NCI-H2171 treated with DMSO at 0.1 percent for 48 hours (cell line): ENCODE measurements at regions not wholly inside any gene's neighbourhood (a gene's known extent, or its start where the extent isn't known, plus 50 kb on each side); places are given as distances from the start of the nearest gene placed in this dataset.
"Not testable (repeated sequence)": the region's sequence is repeated elsewhere in the genome, so short reads cannot be mapped to it uniquely, and the experiment has no call there.

Source experiments
- DNase-seq: peaks from one replicate; lab custom pipeline; 2025; lab: John Stamatoyannopoulos, UW

- no peak for DNase-seq
These were observed 429.8 kb upstream of the PDZRN3 start for GRCh38 chr3:74054566-74054965.

GRCh38 chr3:74053970-74054516 lies 429.3 kb upstream of the PDZRN3 start:
- DNase-seq: no peak

GRCh38 chr3:74049444-74049843 lies 424.7 kb upstream of the PDZRN3 start:
- no peak for DNase-seq

DNA sequence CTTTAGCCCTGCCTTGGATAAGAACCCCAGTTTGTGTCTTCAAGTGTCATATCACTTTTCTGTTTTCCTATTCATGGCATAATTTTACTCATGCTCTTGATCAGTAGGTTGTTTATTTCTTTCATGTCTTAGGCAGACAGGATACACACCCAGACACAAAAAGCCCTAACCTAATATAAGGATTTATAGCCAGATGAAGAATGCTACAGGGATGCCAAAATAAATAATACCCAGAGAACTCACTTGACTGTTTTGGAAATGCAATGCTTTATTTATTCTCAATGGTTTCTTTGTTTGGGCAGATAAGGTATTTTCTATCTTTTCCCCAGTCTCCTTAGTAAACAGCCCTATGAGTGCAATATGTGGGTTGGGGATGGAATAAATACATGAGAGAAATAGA lies 424.0 kb upstream of the PDZRN3 start:
- no peak for DNase-seq

GRCh38 chr3:74045000-74045399 lies 420.3 kb upstream of the PDZRN3 start:
- DNase-seq: no peak

DNA sequence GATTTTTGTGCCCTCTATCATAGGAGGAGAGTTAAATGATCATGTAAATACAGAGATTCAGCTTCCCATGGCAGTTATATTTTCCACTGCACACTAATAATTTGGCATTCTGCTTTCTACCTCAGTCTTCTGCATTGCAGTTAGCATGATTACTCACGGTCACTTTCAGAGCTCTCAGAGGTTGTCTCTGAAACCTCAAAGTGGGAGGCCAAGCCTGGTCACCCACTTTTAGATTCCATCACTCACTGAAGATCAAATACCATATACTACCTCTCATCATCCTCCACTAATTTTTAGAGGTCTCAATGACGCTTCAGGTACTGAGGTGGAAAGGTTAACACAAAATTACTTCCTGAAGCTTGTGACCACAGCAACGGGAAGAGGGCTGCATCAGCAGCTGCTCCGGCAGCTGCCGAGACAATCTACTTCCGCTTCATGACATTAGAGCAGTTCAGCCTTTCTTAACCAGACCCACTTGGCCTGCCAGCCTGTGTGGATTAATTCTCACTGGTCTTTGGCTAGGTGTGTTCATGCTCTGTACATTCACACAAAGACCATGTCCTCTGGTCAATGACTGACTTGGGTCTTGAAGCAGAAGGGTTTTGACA lies 416.4 kb upstream of the PDZRN3 start:
- DNase-seq: no peak

DNA sequence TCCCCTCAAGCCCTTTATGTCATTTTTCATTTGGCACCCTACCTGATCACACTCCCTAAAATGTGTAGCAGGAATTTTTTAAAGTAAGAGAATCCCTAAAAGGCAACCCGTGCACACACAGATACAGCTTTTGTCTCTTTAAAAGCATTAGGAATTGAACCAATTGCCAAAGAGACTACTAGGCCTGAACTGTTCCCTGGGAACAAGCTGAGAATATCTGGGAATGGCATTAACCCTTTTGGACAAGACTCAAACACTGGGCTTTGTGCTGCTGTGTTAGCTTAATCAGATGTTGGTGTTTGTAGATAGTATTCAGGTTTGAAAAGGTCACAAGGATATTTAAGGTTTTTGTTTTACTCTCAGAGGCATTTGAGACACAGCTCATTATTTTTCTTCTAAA lies 414.4 kb upstream of the PDZRN3 start:
- no peak for DNase-seq

DNA sequence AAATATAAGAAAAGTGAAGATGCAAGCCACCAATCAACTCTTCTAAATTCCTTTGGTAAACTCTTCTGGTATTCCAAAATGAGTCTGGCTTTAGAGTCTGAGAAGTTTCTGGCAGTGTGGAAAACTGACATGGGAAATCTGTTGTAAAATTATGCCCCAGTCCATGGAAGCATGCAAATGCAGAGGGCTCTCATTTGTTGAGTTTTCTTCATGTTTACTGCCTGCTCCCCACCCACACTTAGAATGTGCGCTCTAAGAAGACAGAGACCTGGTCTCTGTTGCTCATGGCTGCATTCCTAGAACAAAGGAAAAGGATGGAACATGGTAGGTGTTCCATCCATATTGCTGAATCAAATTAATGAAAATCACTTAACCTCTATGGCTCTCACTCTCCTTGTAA lies 411.8 kb upstream of the PDZRN3 start:
- DNase-seq: no peak

- no peak for DNase-seq
These were observed 411.4 kb upstream of the PDZRN3 start for GRCh38 chr3:74036102-74036501.

- DNase-seq: no peak
These were observed 409.1 kb upstream of the PDZRN3 start for GRCh38 chr3:74033806-74034205.

DNA sequence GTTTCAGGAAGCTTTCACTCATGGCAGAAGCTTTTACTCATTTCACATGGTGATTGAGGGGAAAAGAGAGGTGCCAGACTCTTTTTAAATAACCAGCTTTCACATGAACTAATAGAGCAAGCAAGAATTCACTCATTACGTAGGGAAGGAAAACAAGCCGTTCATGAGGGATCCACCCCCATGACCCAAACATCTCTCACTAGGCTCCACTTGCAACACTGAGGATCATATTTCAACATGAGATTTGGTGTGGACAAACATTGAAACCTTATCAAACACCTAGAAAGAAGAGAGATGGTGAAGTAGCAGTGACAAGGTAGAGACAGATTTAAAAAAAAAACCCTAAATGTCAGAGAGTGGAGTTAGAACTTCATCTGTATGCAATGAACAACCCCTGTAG lies 408.6 kb upstream of the PDZRN3 start:
- no peak for DNase-seq

- DNase-seq: no peak
These were observed 402.4 kb upstream of the PDZRN3 start for GRCh38 chr3:74027121-74027520.

GRCh38 chr3:74023395-74023794 lies 398.7 kb upstream of the PDZRN3 start:
- DNase-seq: no peak

- no peak for DNase-seq
These were observed 396.7 kb upstream of the PDZRN3 start for GRCh38 chr3:74021449-74021848.

DNA sequence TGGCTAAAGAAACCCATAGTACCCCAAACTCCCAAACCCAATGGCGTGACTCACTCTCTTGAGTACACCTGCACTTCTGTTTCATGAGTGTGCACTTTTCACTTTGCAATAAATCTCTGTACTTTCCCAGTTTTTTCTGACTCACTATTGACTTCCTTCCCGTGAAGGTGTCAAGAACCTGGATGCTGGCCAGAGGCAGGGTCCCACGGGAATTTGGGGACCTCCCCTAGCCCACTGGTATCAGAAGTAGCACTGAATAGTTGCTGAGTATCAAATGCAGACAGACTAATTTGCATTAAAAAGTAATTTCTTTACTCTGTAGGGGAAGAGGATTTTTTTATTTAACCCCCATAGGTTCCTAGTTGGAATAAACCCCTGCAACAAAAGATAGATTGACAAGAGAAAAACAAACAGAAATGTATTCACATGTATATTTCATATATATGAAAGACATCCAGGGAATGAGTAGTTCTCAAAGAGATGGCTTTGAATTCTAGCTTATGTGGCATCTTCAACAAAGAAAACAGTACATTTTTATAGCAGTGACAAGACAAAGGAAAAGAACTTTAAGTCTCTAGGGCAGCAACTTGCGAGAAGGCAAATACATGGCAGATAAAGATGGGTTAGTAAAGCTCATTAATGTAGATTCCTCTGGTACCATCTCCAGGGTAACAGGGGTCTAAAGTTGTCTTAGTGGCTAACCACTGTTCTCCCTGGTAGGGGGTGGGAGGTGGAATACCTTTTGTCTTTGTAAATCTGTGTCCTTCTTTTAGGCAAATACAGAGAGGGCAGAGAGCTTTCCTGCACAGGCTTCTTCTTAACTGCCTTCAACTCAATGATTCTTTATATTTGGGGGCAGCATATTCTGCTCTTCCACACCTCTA lies 385.5 kb upstream of the PDZRN3 start:
- no peak for DNase-seq

GRCh38 chr3:74004386-74004785 lies 379.6 kb upstream of the PDZRN3 start:
- no peak for DNase-seq

DNA sequence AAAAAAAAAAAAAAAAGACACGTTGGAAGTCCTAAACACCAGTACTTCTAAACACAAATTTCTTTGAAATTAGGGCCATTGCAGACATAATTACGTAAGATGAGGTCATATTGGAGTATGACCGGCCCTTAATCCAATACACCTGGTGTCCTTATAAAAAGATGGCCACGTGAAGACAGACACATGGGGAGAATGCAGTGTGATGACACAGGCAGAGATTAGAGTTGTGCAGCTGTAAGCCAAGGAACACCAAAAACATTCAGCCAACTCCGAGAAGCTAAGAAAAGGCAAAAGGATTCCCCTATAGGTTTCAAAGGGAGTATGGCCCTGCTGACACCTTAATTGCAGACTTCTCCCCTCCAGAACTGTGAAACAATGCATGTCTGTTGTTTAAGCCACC lies 379.0 kb upstream of the PDZRN3 start:
- DNase-seq: no peak

- no peak for DNase-seq
These were observed 376.7 kb upstream of the PDZRN3 start for GRCh38 chr3:74001436-74001835.

GRCh38 chr3:74000725-74001124 lies 376.0 kb upstream of the PDZRN3 start:
- no peak for DNase-seq

DNA sequence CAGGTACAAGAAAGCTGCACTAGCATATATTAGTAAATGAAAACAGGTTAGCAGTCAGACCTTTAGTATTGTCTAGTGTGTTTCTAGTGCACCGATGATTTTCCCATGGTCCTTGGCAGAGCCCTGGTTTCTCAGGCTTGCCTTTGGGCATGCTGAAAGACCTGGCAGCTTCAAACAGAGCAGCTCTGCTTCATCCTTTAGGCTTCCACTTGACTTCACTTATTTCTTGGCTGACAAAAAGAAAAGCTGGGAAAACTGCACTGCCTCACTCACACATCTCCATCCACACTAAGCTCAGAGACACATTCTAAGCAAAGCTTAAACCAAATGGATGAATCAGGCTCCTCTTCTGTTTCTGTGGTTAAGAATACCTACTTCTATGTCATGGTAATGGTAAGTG lies 374.8 kb upstream of the PDZRN3 start:
- no peak for DNase-seq

GRCh38 chr3:73990691-73991090 lies 365.9 kb upstream of the PDZRN3 start:
- not testable (repeated sequence) for DNase-seq

DNA sequence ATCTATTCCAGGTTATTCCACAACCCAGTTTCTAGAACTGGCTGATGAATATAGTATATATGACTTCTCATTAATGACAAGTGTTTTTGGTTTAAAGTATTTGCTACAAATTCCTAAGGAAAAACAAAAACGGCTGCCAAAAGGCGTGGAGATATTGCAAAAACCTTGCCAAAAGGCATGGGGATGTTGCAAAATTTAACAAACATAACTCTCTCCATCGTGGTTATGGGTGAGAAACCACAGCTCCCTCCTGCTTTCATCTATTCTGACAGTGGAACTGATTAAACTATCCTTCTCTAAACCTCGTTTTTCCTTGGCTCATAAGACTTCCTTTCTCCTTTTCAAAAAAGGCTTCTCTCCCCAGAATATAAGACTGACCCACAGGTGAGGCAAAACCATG lies 342.0 kb upstream of the PDZRN3 start:
- no peak for DNase-seq

- no peak for DNase-seq
These were observed 340.1 kb upstream of the PDZRN3 start for GRCh38 chr3:73964818-73965217.
